ENCODE measurements at regions not wholly inside any gene's neighbourhood (a gene's known extent, or its start where the extent isn't known, plus 50 kb on each side); places are given as distances from the start of the nearest gene placed in this dataset.

- no peak for DNase-seq (ENCODE audit: low spot score)
Measured at GRCh38 chr5:145360936-145361335, 474.2 kb downstream of the PRELID2 start.

GRCh38 chr5:145350513-145350912 lies 484.6 kb downstream of the PRELID2 start:
- DNase-seq (ENCODE audit: low spot score): no peak

- DNase-seq (ENCODE audit: low spot score): peak; percentile 4
Measured at GRCh38 chr5:145347026-145347616, 488.0 kb downstream of the PRELID2 start.

GRCh38 chr5:145345511-145346287 lies 489.4 kb downstream of the PRELID2 start:
- DNase-seq (ENCODE audit: low spot score): no peak

- DNase-seq (ENCODE audit: low spot score): no peak
Measured at GRCh38 chr5:145341842-145342241, 493.3 kb downstream of the PRELID2 start.

- no peak for DNase-seq (ENCODE audit: low spot score)
Measured at GRCh38 chr5:145340099-145340498, 495.0 kb downstream of the PRELID2 start.

GRCh38 chr5:145324767-145325479 lies 510.2 kb downstream of the PRELID2 start:
- DNase-seq (ENCODE audit: low spot score): no peak

GRCh38 chr5:145324101-145324500 lies 511.0 kb downstream of the PRELID2 start:
- DNase-seq (ENCODE audit: low spot score): no peak

- no peak for DNase-seq (ENCODE audit: low spot score)
Measured at GRCh38 chr5:145316282-145316681, 518.9 kb downstream of the PRELID2 start.

GRCh38 chr5:145307866-145308382 lies 527.2 kb downstream of the PRELID2 start:
- DNase-seq (ENCODE audit: low spot score): no peak

GRCh38 chr5:145295236-145295835 lies 539.8 kb downstream of the PRELID2 start:
- DNase-seq (ENCODE audit: low spot score): no peak

GRCh38 chr5:145294331-145294730 lies 540.8 kb downstream of the PRELID2 start:
- DNase-seq (ENCODE audit: low spot score): no peak

GRCh38 chr5:145293716-145294115 lies 541.4 kb downstream of the PRELID2 start:
- DNase-seq (ENCODE audit: low spot score): no peak

- DNase-seq (ENCODE audit: low spot score): no peak
Measured at GRCh38 chr5:145292278-145292677, 542.9 kb downstream of the PRELID2 start.

GRCh38 chr5:145283141-145283810 lies 551.9 kb downstream of the PRELID2 start:
- DNase-seq (ENCODE audit: low spot score): no peak

GRCh38 chr5:145280806-145281205 lies 554.3 kb downstream of the PRELID2 start:
- DNase-seq (ENCODE audit: low spot score): no peak

- no peak for DNase-seq (ENCODE audit: low spot score)
Measured at GRCh38 chr5:145280214-145280613, 554.9 kb downstream of the PRELID2 start.

- no peak for DNase-seq (ENCODE audit: low spot score)
Measured at GRCh38 chr5:145260670-145261069, 574.5 kb downstream of the PRELID2 start.

GRCh38 chr5:145247745-145248040 lies 587.4 kb downstream of the PRELID2 start:
- DNase-seq (ENCODE audit: low spot score): no peak

GRCh38 chr5:145246961-145247744 lies 588.0 kb downstream of the PRELID2 start:
- no peak for DNase-seq (ENCODE audit: low spot score)

GRCh38 chr5:145246379-145246778 lies 588.8 kb downstream of the PRELID2 start:
- DNase-seq (ENCODE audit: low spot score): no peak

Data from HuH-7.5 (cell line).